BLaER1 treated with 17β-estradiol and CSF1 and Interleukin-3, amounts not matched to agents 10 nM and 100 nM (cell line): ENCODE measurements at regions not wholly inside any gene's neighbourhood (a gene's known extent, or its start where the extent isn't known, plus 50 kb on each side); places are given as distances from the start of the nearest gene placed in this dataset.
A peak's percentile ranks its signal among the peaks of the same experiment; 100 is the strongest.
"Not testable (repeated sequence)": the region's sequence is repeated elsewhere in the genome, so short reads cannot be mapped to it uniquely, and the experiment has no call there.

ENCODE experiments used
- H3K27ac ChIP-seq, 11 experiments: shearing (Covaris generic); formaldehyde crosslinking; 2 replicates each; pipeline ENCODE4 v1.8.1; 2022
- H3K27me3 ChIP-seq, 11 experiments: shearing (Covaris generic); formaldehyde crosslinking; 2 replicates each; pipeline ENCODE4 v1.8.1; 2022
- H3K36me3 ChIP-seq, 11 experiments: shearing (Covaris generic); formaldehyde crosslinking; 2 replicates each; pipeline ENCODE4 v1.8.1; 2022
- H3K4me1 ChIP-seq, 10 experiments: shearing (Covaris generic); formaldehyde crosslinking; 2 replicates each; pipeline ENCODE4 v1.8.1; 2022
- H3K4me2 ChIP-seq, 11 experiments: shearing (Covaris generic); formaldehyde crosslinking; 2 replicates each; pipeline ENCODE4 v1.8.1; 2022
- H3K4me3 ChIP-seq, 10 experiments: shearing (Covaris generic); formaldehyde crosslinking; 2 replicates each; pipeline ENCODE4 v1.8.1; 2022
- H3K9ac ChIP-seq, 11 experiments: shearing (Covaris generic); formaldehyde crosslinking; 2 replicates each; pipeline ENCODE4 v1.8.1; 2022
- H3K9me3 ChIP-seq, 11 experiments: shearing (Covaris generic); formaldehyde crosslinking; replicated peaks in 1 of 11; 2 replicates each; pipeline ENCODE4 v1.8.1; 2022
- H4K20me1 ChIP-seq, 11 experiments: shearing (Covaris generic); formaldehyde crosslinking; 2 replicates each; pipeline ENCODE4 v1.8.1; 2022
- Cebpa-rat ChIP-seq, 11 experiments: shearing (Covaris generic); IDR thresholded peaks; 2 replicates each; pipeline ENCODE4 v1.8.1; 2022

DNA sequence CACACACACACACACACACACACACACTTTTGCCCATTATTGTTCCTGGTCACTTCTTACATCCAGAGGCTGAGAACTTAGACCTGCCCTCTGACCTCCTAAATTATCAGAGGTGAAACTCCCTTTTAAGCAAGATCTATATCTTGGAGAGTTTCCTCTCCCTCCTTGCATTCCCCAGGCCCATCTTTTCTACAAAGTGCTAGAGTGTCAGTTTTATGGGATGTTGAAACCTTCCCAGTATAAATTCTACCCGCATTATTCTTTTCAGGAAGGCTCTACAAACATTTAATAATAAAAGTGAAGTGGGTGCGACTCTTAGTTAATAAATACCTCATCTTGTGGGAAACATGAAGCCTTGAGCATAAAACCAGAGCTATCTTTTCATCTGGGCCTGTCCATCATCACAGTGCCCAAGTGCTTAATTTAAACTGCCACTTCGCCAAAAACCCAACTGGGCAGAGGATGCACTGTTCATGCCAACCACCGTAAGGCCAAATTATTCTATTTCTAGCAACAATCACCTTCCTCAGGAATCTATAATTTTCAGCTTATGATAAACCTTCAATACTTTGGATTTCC is 458.2 kb upstream of the RUNX1 start:
- no peaks in the 10 kb centered on the region for H3K9me3 ChIP-seq
- no peak for TF ChIP-seq Cebpa-rat (IDR thresholded peaks at IDR 0.05)
- H3K27ac ChIP-seq, result peak overlapping the region; percentile 5 to 92 (median 61); a peak in 17 of 22 replicates
- peak overlapping the region; percentile 57 to 89 (median 65) for H3K4me2 ChIP-seq
- H3K4me1 ChIP-seq, result peaks cover 43 to 99% (median 86%) of the 10 kb centered on the region in 10 experiments
- no peaks in the 10 kb centered on the region for H4K20me1 ChIP-seq
- H3K27me3 ChIP-seq, result no peaks in the 10 kb centered on the region
- H3K9ac ChIP-seq, result peak overlapping the region in 1 of 11 experiments; percentile 1; a peak in 2 of 22 replicates
- no peaks in the 10 kb centered on the region for H3K36me3 ChIP-seq
- H3K4me3 ChIP-seq, result no peak overlapping the region

DNA sequence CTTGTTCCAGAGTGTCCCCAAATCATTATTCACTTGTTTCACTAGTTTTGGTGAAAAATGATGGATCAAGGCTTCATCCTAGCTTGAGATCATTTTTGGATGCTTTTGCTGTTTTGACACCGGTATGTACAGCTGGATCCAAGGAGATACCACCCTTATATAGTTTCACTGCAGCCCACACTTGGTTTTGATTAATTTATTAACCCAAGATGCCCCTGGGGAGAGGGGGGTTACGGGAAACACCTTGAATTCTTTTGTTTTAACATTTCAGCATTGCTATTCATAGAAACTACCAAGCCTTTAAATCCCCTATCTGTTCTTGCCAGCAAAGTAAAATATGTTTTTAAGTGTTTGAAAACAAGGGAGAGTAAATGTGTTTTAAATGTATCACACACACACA is 457.7 kb upstream of the RUNX1 start:
- H3K9me3 ChIP-seq, result no peaks in the 10 kb centered on the region
- no peaks in the 10 kb centered on the region for H3K36me3 ChIP-seq
- no peak for TF ChIP-seq Cebpa-rat (IDR thresholded peaks at IDR 0.05)
- H3K4me2 ChIP-seq, result peak overlapping the region; percentile 57 to 89 (median 65)
- no peaks in the 10 kb centered on the region for H4K20me1 ChIP-seq
- no peaks in the 10 kb centered on the region for H3K27me3 ChIP-seq
- H3K4me3 ChIP-seq, result no peak overlapping the region
- peak overlapping the region in 1 of 11 experiments; percentile 1; a peak in 2 of 22 replicates for H3K9ac ChIP-seq
- peak overlapping the region in 10 of 11 experiments; percentile 30 to 92 (median 66); a peak in 14 of 22 replicates for H3K27ac ChIP-seq
- peaks cover 43 to 98% (median 85%) of the 10 kb centered on the region in 10 experiments for H3K4me1 ChIP-seq

- Histone ChIP-seq H3K4me1 (peaks cover 43 to 95% (median 80%) of the 10 kb centered on the region in 10 experiments), H3K27me3 (no peaks in the 10 kb centered on the region), H3K9ac (no peak overlapping the region), H3K4me2 (peak overlapping the region; percentile 57 to 89 (median 65)), H3K9me3 (peaks cover 0 to 2% (median 0%) of the 10 kb centered on the region in 11 experiments; a peak in 2 of 22 replicates), H3K36me3 (no peaks in the 10 kb centered on the region), H3K27ac (peak overlapping the region in 8 of 11 experiments; percentile 30 to 92 (median 72); a peak in 10 of 22 replicates), H3K4me3 (no peak overlapping the region), H4K20me1 (no peaks in the 10 kb centered on the region)
- TF ChIP-seq Cebpa-rat (IDR thresholded peaks at IDR 0.05), result no peak
These were observed 457.2 kb upstream of the RUNX1 start for GRCh38 chr21:35506352-35506751.

DNA sequence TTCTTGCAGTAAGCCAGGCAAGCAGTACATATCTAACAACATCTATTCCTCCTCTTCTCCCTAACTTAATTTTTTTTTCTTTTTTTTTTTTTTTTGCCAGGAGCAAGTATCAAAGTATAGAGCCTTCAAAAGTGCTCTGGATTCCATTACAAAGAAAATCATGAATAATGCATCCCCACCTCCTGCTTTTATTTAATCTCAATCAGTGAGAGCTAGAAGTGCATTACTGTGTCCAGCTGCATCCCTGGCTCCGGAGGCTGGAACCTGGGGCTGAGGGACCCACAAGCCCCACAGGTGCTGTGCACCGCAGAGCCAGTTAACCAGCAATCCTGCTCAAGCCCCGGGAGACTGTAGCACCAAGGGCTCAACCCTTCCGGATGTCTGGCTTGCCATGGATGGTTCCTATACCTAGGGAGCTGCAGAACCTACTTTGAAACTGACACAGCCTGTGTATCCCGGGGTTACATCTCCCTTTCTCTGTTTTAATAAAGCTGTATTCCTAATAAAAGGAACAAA is 455.9 kb upstream of the RUNX1 start:
- H3K9ac ChIP-seq, result peak overlapping the region in 1 of 11 experiments; percentile 70; a peak in 2 of 22 replicates
- peak overlapping the region; percentile 30 to 89 (median 75) for H3K4me2 ChIP-seq
- H3K4me1 ChIP-seq, result peaks cover 43 to 82% (median 74%) of the 10 kb centered on the region in 10 experiments
- H3K9me3 ChIP-seq, result peaks cover 0 to 14% (median 0%) of the 10 kb centered on the region in 11 experiments; a peak in 8 of 22 replicates
- H3K36me3 ChIP-seq, result no peaks in the 10 kb centered on the region
- H3K4me3 ChIP-seq, result no peak overlapping the region
- H3K27me3 ChIP-seq, result no peaks in the 10 kb centered on the region
- no peaks in the 10 kb centered on the region for H4K20me1 ChIP-seq
- peak overlapping the region in 9 of 11 experiments; percentile 11 to 78 (median 68); a peak in 12 of 22 replicates for H3K27ac ChIP-seq
- TF ChIP-seq Cebpa-rat (IDR thresholded peaks at IDR 0.05), result no peak

DNA sequence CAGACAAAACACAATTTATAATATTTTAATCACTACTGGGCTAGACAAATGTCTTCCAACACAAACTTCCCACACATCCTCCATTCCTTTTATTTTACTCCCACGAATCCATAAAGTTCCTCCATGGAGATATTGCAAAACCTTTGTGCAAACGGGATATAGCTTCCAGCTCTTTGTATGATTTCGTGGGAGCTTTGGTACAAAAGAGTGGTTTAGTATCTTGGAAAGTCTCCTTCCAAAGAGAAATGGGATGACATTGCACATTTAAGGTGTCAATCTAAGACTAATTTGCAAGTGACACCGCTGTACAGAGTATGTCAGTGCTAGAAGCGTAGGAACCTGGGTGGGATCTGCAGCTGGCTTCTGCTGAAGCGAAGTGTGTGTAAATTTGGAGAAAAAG is 455.2 kb upstream of the RUNX1 start:
- H3K9ac ChIP-seq, result peak overlapping the region; percentile 22 to 72 (median 57); a peak in 17 of 22 replicates
- H3K4me2 ChIP-seq, result peak overlapping the region; percentile 55 to 89 (median 75)
- no peak for TF ChIP-seq Cebpa-rat (IDR thresholded peaks at IDR 0.05)
- H3K27me3 ChIP-seq, result no peaks in the 10 kb centered on the region
- H4K20me1 ChIP-seq, result no peaks in the 10 kb centered on the region
- peaks cover 43 to 75% (median 67%) of the 10 kb centered on the region in 10 experiments for H3K4me1 ChIP-seq
- H3K4me3 ChIP-seq, result no peak overlapping the region
- no peaks in the 10 kb centered on the region for H3K36me3 ChIP-seq
- H3K9me3 ChIP-seq, result peaks cover 0 to 21% (median 0%) of the 10 kb centered on the region in 11 experiments; a peak in 8 of 22 replicates
- peak overlapping the region; percentile 43 to 78 (median 68); a peak in 20 of 22 replicates for H3K27ac ChIP-seq

DNA sequence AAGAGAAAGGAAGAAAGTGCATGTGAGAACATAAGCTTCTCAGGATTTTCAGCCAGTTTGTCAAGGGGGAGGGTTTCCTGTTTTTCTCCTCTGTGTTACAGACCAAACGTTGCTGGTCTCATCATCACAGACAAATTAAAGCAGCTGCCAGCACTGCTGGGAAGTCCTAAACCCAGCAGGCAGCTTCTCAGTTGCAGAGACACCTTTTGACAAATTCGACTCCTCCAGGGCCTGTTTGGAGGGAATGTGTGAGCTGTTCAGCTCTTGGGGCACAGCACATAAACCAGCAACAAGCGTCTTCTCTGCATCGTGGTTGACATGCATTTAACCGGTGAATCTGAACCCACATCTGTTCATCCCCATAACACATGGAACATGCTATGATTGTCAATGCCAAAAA is 454.6 kb upstream of the RUNX1 start:
- H3K36me3 ChIP-seq, result no peaks in the 10 kb centered on the region
- H3K9me3 ChIP-seq, result peaks cover 0 to 21% (median 0%) of the 10 kb centered on the region in 11 experiments; a peak in 8 of 22 replicates
- H3K4me3 ChIP-seq, result peak overlapping the region in 1 of 10 experiments; percentile 2; a peak in 1 of 20 replicates
- peak overlapping the region; percentile 43 to 78 (median 68); a peak in 20 of 22 replicates for H3K27ac ChIP-seq
- H3K27me3 ChIP-seq, result no peaks in the 10 kb centered on the region
- no peaks in the 10 kb centered on the region for H4K20me1 ChIP-seq
- no peak for TF ChIP-seq Cebpa-rat (IDR thresholded peaks at IDR 0.05)
- H3K9ac ChIP-seq, result peak overlapping the region; percentile 22 to 72 (median 57); a peak in 21 of 22 replicates
- H3K4me1 ChIP-seq, result peaks cover 43 to 69% (median 61%) of the 10 kb centered on the region in 10 experiments
- H3K4me2 ChIP-seq, result peak overlapping the region; percentile 55 to 89 (median 75)

DNA sequence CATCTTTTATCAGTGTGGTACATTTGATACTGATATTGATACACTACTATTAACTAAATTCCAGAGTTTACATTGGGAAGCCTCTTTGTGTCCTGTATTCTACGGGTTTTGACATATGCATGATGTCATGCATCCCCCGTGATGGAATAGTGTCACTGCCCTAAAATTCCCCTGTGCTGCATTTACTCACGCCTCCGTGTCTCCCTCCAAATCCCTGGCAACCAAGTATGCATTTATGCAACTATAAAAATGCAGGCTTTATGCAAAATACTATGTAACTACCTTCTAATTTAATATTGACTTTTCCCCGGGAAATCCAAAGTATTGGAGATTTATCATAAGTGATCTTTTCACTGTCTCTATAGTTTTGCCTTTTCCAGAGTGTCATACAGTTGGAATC is 453.7 kb upstream of the RUNX1 start:
- Histone ChIP-seq H3K4me1 (peaks cover 43 to 62% (median 52%) of the 10 kb centered on the region in 10 experiments), H3K27ac (peak overlapping the region in 9 of 11 experiments; percentile 66 to 78 (median 72); a peak in 15 of 22 replicates), H3K4me3 (no peak overlapping the region), H3K9me3 (peaks cover 0 to 21% (median 0%) of the 10 kb centered on the region in 11 experiments; a peak in 8 of 22 replicates), H3K9ac (0 out of 22 replicates have a peak overlapping the region, but pooled peaks of 1 of the 11 experiments have one; percentile 72), H4K20me1 (no peaks in the 10 kb centered on the region), H3K4me2 (peak overlapping the region; percentile 55 to 89 (median 75); a peak in 20 of 22 replicates), H3K36me3 (no peaks in the 10 kb centered on the region), H3K27me3 (no peaks in the 10 kb centered on the region)
- TF ChIP-seq Cebpa-rat (IDR thresholded peaks at IDR 0.05), result no peak

DNA sequence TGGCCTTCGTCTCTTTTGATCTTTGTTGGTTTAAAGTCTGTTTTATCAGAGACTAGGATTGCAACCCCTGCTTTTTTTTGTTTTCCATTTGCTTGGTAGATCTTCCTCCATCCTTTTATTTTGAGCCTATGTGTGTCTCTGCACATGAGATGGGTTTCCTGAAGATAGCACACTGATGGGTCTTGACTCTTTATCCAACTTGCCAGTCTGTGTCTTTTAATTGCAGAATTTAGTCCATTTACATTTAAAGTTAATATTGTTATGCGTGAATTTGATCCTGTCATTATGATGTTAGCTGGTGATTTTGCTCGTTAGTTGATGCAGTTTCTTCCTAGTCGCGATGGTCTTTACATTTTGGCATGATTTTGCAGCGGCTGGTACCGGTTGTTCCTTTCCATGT is 448.4 kb upstream of the RUNX1 start:
- H3K9ac ChIP-seq, H3K36me3 ChIP-seq, H3K27me3 ChIP-seq, H4K20me1 ChIP-seq, H3K4me2 ChIP-seq, H3K27ac ChIP-seq, H3K4me3 ChIP-seq: not testable (repeated sequence)
- peaks cover 6 to 19% (median 10%) of the 10 kb centered on the region in 10 experiments for H3K4me1 ChIP-seq
- H3K9me3 ChIP-seq, result peaks cover 0 to 24% (median 0%) of the 10 kb centered on the region in 11 experiments; a peak in 8 of 22 replicates
